Gastroesophageal sphincter (tissue), 3 donors: ENCODE measurements at regions not wholly inside any gene's neighbourhood (a gene's known extent, or its start where the extent isn't known, plus 50 kb on each side); places are given as distances from the start of the nearest gene placed in this dataset.
"Not testable (repeated sequence)": the region's sequence is repeated elsewhere in the genome, so short reads cannot be mapped to it uniquely, and the experiment has no call there.

Source experiments
- CTCF ChIP-seq, 4 experiments: fragments of 200-600 bp in 2 of 4; fragments of 450-650 bp in 2 of 4; sonication (generic) in 1 of 4; IDR thresholded peaks; one replicate each; pipeline ENCODE4 v1.5.1; 2017 to 2019; ENCODE audit warnings: antibody characterized with exemption in 4 of 4, mild to moderate bottlenecking in 2 of 4, moderate library complexity in 2 of 4
- EP300 ChIP-seq: sonication (generic); formaldehyde crosslinking; IDR thresholded peaks from one replicate; pipeline ENCODE4 v1.6.1; 2017; ENCODE audit warnings: antibody characterized with exemption, mild to moderate bottlenecking

- not testable (repeated sequence) for TF ChIP-seq EP300; CTCF (IDR thresholded peaks at IDR 0.05)
Observed at GRCh38 chr5:29191269-29192048, 2002.0 kb upstream of the CDH6 start.
